ENCODE measurements at regions not wholly inside any gene's neighbourhood (a gene's known extent, or its start where the extent isn't known, plus 50 kb on each side); places are given as distances from the start of the nearest gene placed in this dataset.

DNA sequence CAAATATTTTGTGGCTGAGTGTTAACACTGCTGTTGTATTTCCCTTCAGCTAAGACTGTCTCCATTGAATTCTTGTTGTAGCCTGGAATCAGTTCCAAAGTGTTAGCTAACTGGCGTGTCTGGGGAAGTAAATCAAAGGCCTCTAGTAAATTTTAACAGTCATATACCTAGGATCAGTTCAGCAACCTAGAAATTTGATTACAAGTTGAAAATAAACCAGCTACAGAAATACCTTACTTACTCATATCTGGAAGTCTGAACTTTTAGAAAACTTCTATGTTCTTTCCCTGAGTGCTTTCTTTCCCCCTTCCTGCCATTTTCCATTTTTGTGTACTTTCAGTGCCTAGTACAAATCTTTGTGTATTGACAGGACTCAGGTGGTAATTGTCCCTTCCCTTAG, 396.7 kb upstream of the DCC start:
- CTCF ChIA-PET, result no interaction called here
- TF ChIP-seq FOXA1 (IDR thresholded peaks at IDR 0.05) (no peak), ARNT (IDR thresholded peaks at IDR 0.05) (no peak), L3MBTL2 (conservative IDR thresholded peaks at IDR 0.05) (no peak), NFRKB (IDR thresholded peaks at IDR 0.05) (no peak), CTBP1 (IDR thresholded peaks at IDR 0.05; ENCODE audit: borderline replicate concordance) (no peak), SP1 (IDR thresholded peaks at IDR 0.05) (no peak), LEF1 (IDR thresholded peaks at IDR 0.05; ENCODE audit: borderline replicate concordance) (no peak), FOXM1 (IDR thresholded peaks at IDR 0.05; ENCODE audit: borderline replicate concordance) (no peak), ELF4 (IDR thresholded peaks at IDR 0.05) (no peak), HDGF (IDR thresholded peaks at IDR 0.05; ENCODE audit: borderline replicate concordance) (no peak), TARDBP (IDR thresholded peaks at IDR 0.05) (no peak), SUZ12 (IDR thresholded peaks at IDR 0.05) (no peak), FOXK2 (IDR thresholded peaks at IDR 0.05) (no peak), BHLHE40 (IDR thresholded peaks at IDR 0.05; ENCODE audit: borderline replicate concordance) (no peak), ZNF384 (IDR thresholded peaks at IDR 0.05) (no peak)
- TF ChIP-seq, protein P1, sequence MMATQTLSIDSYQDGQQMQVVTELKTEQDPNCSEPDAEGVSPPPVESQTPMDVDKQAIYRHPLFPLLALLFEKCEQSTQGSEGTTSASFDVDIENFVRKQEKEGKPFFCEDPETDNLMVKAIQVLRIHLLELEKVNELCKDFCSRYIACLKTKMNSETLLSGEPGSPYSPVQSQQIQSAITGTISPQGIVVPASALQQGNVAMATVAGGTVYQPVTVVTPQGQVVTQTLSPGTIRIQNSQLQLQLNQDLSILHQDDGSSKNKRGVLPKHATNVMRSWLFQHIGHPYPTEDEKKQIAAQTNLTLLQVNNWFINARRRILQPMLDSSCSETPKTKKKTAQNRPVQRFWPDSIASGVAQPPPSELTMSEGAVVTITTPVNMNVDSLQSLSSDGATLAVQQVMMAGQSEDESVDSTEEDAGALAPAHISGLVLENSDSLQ (IDR thresholded peaks at IDR 0.05), result no peak
- no peak for DNase-seq (ENCODE audit: extremely low spot score)
- POLR2A ChIA-PET, result no interaction called here

DNA sequence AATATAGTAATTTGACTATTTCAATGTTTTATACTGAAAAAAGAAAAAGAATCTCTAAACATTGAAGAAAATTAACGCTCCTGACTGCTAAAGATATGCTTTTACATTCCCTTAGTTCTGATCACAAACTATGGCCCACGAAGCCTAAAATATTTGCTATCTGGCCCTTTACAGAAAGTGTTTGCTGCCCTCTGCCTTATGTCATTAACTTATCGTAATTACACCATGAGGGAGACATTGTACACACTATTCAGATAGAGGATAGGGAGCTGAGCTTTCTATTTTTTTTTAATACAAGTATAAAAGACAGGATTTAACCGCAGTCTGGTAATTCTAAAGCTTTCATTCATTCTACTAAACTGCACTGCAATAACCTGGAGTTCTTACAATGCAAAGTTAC, 393.1 kb upstream of the DCC start:
- no peak for DNase-seq (ENCODE audit: extremely low spot score)
- TF ChIP-seq FOXM1 (IDR thresholded peaks at IDR 0.05; ENCODE audit: borderline replicate concordance) (no peak), NFRKB (IDR thresholded peaks at IDR 0.05) (no peak), FOXA1 (IDR thresholded peaks at IDR 0.05) (no peak), CTBP1 (IDR thresholded peaks at IDR 0.05; ENCODE audit: borderline replicate concordance) (no peak), LEF1 (IDR thresholded peaks at IDR 0.05; ENCODE audit: borderline replicate concordance) (no peak), TARDBP (IDR thresholded peaks at IDR 0.05) (no peak), SP1 (IDR thresholded peaks at IDR 0.05) (no peak), ELF4 (IDR thresholded peaks at IDR 0.05) (no peak), ARNT (IDR thresholded peaks at IDR 0.05) (no peak), ZNF384 (IDR thresholded peaks at IDR 0.05) (no peak), SUZ12 (IDR thresholded peaks at IDR 0.05) (no peak), L3MBTL2 (conservative IDR thresholded peaks at IDR 0.05) (no peak), BHLHE40 (IDR thresholded peaks at IDR 0.05; ENCODE audit: borderline replicate concordance) (no peak), HDGF (IDR thresholded peaks at IDR 0.05; ENCODE audit: borderline replicate concordance) (no peak), FOXK2 (IDR thresholded peaks at IDR 0.05) (no peak)
- TF ChIP-seq, protein P1 (IDR thresholded peaks at IDR 0.05), result no peak
- ChIA-PET POLR2A (no interaction called here), CTCF (no interaction called here)

DNA sequence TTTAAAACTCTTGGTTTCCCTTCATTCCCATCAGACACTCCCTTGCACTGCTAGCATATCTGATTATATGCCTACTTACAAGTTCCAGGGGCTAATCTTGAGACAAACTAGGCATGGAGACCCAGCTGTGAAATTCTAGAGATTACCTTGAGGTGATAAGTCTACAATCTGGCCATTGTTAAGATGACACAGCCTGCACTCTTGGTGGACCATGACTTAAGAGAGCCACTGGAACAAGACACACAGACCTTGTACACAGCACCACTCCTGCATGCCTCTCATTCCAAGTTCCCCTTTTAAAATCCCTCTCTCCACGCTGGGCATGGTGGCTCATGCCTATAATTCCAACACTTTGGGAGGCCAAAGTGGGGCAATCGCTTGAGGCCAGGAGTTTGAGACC, 387.2 kb upstream of the DCC start:
- POLR2A ChIA-PET, result no interaction called here
- TF ChIP-seq, protein P1 (IDR thresholded peaks at IDR 0.05), result no peak
- TF ChIP-seq FOXM1 (IDR thresholded peaks at IDR 0.05; ENCODE audit: borderline replicate concordance) (no peak), SUZ12 (IDR thresholded peaks at IDR 0.05) (no peak), CTBP1 (IDR thresholded peaks at IDR 0.05; ENCODE audit: borderline replicate concordance) (no peak), HDGF (IDR thresholded peaks at IDR 0.05; ENCODE audit: borderline replicate concordance) (no peak), NFRKB (IDR thresholded peaks at IDR 0.05) (no peak), L3MBTL2 (conservative IDR thresholded peaks at IDR 0.05) (no peak), FOXA1 (IDR thresholded peaks at IDR 0.05) (no peak), TARDBP (IDR thresholded peaks at IDR 0.05) (no peak), LEF1 (IDR thresholded peaks at IDR 0.05; ENCODE audit: borderline replicate concordance) (no peak)
- DNase-seq (ENCODE audit: extremely low spot score), result no peak
- CTCF ChIA-PET, result no interaction called here

DNA sequence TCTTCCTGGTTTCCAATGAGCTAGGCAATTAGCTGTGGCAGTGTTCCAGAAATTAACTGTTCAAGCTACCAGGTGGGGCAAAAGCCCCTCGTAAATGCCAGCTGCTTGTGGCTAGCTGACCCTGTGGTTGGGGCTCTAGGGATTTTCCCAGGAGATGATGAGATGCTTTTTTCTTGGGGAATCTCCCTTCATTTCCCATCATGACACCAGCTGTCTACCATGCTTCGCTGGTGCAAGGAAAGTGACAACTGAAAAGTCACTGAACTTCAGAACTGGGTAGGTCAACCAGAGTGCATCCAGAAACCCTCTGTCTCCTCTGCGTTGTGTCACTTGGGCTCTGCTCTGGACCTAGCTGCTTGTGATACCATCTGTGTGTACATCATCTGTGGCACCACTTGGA, 386.5 kb upstream of the DCC start:
- CTCF ChIA-PET, result no interaction called here
- no peak for DNase-seq (ENCODE audit: extremely low spot score)
- POLR2A ChIA-PET, result no interaction called here
- TF ChIP-seq ARNT (IDR thresholded peaks at IDR 0.05) (no peak), TARDBP (IDR thresholded peaks at IDR 0.05) (no peak), ELF4 (IDR thresholded peaks at IDR 0.05) (no peak), LEF1 (IDR thresholded peaks at IDR 0.05; ENCODE audit: borderline replicate concordance) (no peak), SUZ12 (IDR thresholded peaks at IDR 0.05) (no peak), BHLHE40 (IDR thresholded peaks at IDR 0.05; ENCODE audit: borderline replicate concordance) (no peak), FOXK2 (IDR thresholded peaks at IDR 0.05) (no peak), CTBP1 (IDR thresholded peaks at IDR 0.05; ENCODE audit: borderline replicate concordance) (no peak)

DNA sequence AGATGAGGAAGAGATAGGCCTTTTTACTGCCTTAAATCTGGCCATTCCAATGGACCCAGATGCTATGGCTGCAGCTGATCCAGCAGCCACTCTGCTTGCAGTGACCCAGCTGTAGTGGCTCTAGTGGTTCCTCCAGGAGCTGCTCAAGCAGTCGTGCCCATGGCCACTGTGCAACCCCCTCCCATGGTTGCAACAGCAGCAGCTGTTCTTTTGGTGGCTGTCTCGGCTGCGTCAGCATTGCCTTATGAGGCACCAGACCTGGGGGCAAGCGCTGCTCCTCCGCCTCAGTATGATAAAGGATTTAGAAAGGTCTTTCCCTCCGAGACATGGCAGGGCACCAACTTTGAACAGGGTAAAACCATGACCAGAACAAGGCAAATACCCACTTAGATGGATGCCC, 384.9 kb upstream of the DCC start:
- ChIA-PET CTCF (no interaction called here), POLR2A (no interaction called here)
- DNase-seq (ENCODE audit: extremely low spot score), result no peak
- TF ChIP-seq, protein P1 (IDR thresholded peaks at IDR 0.05), result no peak
- TF ChIP-seq TARDBP (IDR thresholded peaks at IDR 0.05) (no peak), NFRKB (IDR thresholded peaks at IDR 0.05) (no peak), ARNT (IDR thresholded peaks at IDR 0.05) (no peak), FOXK2 (IDR thresholded peaks at IDR 0.05) (no peak), FOXA1 (IDR thresholded peaks at IDR 0.05) (no peak), ZNF384 (IDR thresholded peaks at IDR 0.05) (no peak)

DNA sequence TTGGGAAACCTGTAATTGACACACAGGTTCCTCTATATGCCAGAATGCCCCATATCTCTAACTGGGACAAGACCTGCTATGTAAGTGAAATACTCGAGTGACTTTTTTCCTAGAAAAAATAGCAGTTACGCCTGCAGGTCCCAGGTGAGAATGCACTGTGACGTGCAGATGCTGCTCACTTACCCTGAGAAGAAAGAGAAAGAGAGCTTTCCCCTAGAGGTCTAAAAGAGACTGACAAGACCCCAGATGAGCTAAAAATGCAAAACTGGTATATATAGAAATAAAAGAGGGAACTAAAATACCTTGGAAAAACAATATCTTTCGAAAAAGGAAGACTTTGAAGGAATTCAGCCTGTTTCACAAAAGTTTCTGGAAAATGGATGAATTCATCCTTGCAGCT, 383.0 kb upstream of the DCC start:
- ChIA-PET CTCF (no interaction called here), POLR2A (no interaction called here)

More for the DNA sequence above, 383.0 kb upstream of the DCC start:
- TF ChIP-seq FOXK2 (IDR thresholded peaks at IDR 0.05), result no peak
- TF ChIP-seq SUZ12 (IDR thresholded peaks at IDR 0.05), result no peak
- no peak for TF ChIP-seq LEF1 (IDR thresholded peaks at IDR 0.05; ENCODE audit: borderline replicate concordance)
- TF ChIP-seq, protein P1 (IDR thresholded peaks at IDR 0.05), result no peak
- TF ChIP-seq FOXA1 (IDR thresholded peaks at IDR 0.05), result no peak
- no peak for TF ChIP-seq ELF4 (IDR thresholded peaks at IDR 0.05)
- TF ChIP-seq NFRKB (IDR thresholded peaks at IDR 0.05), result no peak
- TF ChIP-seq ARNT (IDR thresholded peaks at IDR 0.05), result no peak
- TF ChIP-seq TARDBP (IDR thresholded peaks at IDR 0.05), result no peak
- no peak for TF ChIP-seq FOXM1 (IDR thresholded peaks at IDR 0.05; ENCODE audit: borderline replicate concordance)
- TF ChIP-seq SP1 (IDR thresholded peaks at IDR 0.05), result no peak
- DNase-seq (ENCODE audit: extremely low spot score), result no peak
